ENCODE measurements at regions not wholly inside any gene's neighbourhood (a gene's known extent, or its start where the extent isn't known, plus 50 kb on each side); places are given as distances from the start of the nearest gene placed in this dataset.
A peak's percentile ranks its signal among the peaks of the same experiment; 100 is the strongest.

GRCh38 chr11:23283666-23284065 lies 423.4 kb upstream of the CCDC179 start:
- no peaks in the 10 kb centered on the region for H3K27me3 Mint-ChIP-seq (ENCODE audit: insufficient read depth)
- no peaks in the 10 kb centered on the region for H3K9me3 Mint-ChIP-seq
- H3K4me1 Mint-ChIP-seq (ENCODE audit: low read depth), result peaks cover 63% of the 10 kb centered on the region
- no peak for DNase-seq
- no peak for TF ChIP-seq CTCF (IDR thresholded peaks at IDR 0.05)
- 0 out of 2 replicates have a peak, but pooled peaks cover 3% of the 10 kb centered on the region for H3K36me3 Mint-ChIP-seq (ENCODE audit: low read depth)
- H3K4me3 Mint-ChIP-seq, result no peak overlapping the region
- no peak overlapping the region for H3K27ac Mint-ChIP-seq

GRCh38 chr11:23284631-23285030 lies 424.4 kb upstream of the CCDC179 start:
- TF ChIP-seq CTCF (IDR thresholded peaks at IDR 0.05), result no peak
- 0 out of 2 replicates have a peak, but pooled peaks cover 3% of the 10 kb centered on the region for H3K36me3 Mint-ChIP-seq (ENCODE audit: low read depth)
- peak overlapping the region; percentile 72 for H3K27ac Mint-ChIP-seq
- no peaks in the 10 kb centered on the region for H3K9me3 Mint-ChIP-seq
- no peaks in the 10 kb centered on the region for H3K27me3 Mint-ChIP-seq (ENCODE audit: insufficient read depth)
- peak; percentile 32 for DNase-seq
- no peak overlapping the region for H3K4me3 Mint-ChIP-seq
- peaks cover 58% of the 10 kb centered on the region for H3K4me1 Mint-ChIP-seq (ENCODE audit: low read depth)

- H3K27me3 Mint-ChIP-seq (ENCODE audit: insufficient read depth), result no peaks in the 10 kb centered on the region
- no peak overlapping the region; the same call in 1 of the 2 replicates for H3K4me3 Mint-ChIP-seq
- H3K27ac Mint-ChIP-seq, result peak overlapping the region; percentile 34
- H3K4me1 Mint-ChIP-seq (ENCODE audit: low read depth), result peaks cover 47% of the 10 kb centered on the region
- peaks cover 9% of the 10 kb centered on the region for H3K36me3 Mint-ChIP-seq (ENCODE audit: low read depth)
- H3K9me3 Mint-ChIP-seq, result no peaks in the 10 kb centered on the region
- DNase-seq, result peak; percentile 93
- TF ChIP-seq CTCF (IDR thresholded peaks at IDR 0.05), result no peak
Observed at GRCh38 chr11:23288003-23288783, 427.9 kb upstream of the CCDC179 start.

- H3K4me3 Mint-ChIP-seq, result no peak overlapping the region
- no peaks in the 10 kb centered on the region for H3K9me3 Mint-ChIP-seq
- H3K4me1 Mint-ChIP-seq (ENCODE audit: low read depth), result no peaks in the 10 kb centered on the region
- TF ChIP-seq CTCF (IDR thresholded peaks at IDR 0.05), result no peak
- no peak overlapping the region for H3K27ac Mint-ChIP-seq
- DNase-seq, result no peak
- peaks cover 13% of the 10 kb centered on the region for H3K36me3 Mint-ChIP-seq (ENCODE audit: low read depth)
- no peaks in the 10 kb centered on the region for H3K27me3 Mint-ChIP-seq (ENCODE audit: insufficient read depth)
Observed at GRCh38 chr11:23295241-23295640, 435.0 kb upstream of the CCDC179 start.

- H3K4me1 Mint-ChIP-seq (ENCODE audit: low read depth), result peaks cover 49% of the 10 kb centered on the region
- H3K27ac Mint-ChIP-seq, result peak overlapping the region; percentile 39; the same call in 1 of the 2 replicates
Observed at GRCh38 chr11:23308041-23308440, 447.8 kb upstream of the CCDC179 start.

More at GRCh38 chr11:23308041-23308440, 447.8 kb upstream of the CCDC179 start:
- Mint-ChIP-seq H3K27me3 (ENCODE audit: insufficient read depth) (no peaks in the 10 kb centered on the region), H3K36me3 (ENCODE audit: low read depth) (peaks cover 6% of the 10 kb centered on the region; the same call in 1 of the 2 replicates), H3K4me3 (no peak overlapping the region), H3K9me3 (no peaks in the 10 kb centered on the region)
- no peak for TF ChIP-seq CTCF (IDR thresholded peaks at IDR 0.05)
- no peak for DNase-seq

All from HFFc6 (cell line).